ENCODE measurements at regions not wholly inside any gene's neighbourhood (a gene's known extent, or its start where the extent isn't known, plus 50 kb on each side); places are given as distances from the start of the nearest gene placed in this dataset.

DNA sequence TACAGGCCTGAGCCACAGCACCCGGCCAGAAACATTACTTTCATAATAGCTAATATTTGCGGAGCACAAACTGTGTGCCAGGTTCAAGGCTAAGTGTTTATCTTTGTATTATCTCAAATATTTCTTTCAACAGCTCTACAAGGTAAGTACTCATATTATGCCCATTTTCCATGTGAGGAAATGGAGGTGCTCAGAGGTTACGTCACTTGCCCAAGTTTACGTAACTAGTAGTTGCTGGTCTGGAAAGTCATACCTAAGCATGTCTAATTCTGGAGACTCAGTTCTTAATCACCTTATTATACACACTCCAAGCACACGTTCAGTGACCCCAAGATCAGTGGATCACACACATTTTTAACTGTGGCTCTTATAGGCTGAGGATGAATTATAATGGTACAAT is 177.5 kb downstream of the OXSM start:
- no peaks in the 10 kb centered on the region for H3K79me2 ChIP-seq (ENCODE audit: low read length)
- H3K27me3 ChIP-seq (ENCODE audit: low read length) = no peaks in the 10 kb centered on the region
- no peaks in the 10 kb centered on the region for H3K9me2 ChIP-seq (replicated peaks; ENCODE audit: insufficient read depth, low read length)
- H3K36me3 ChIP-seq (ENCODE audit: insufficient read depth, low read length) = no peaks in the 10 kb centered on the region
- H3K4me2 ChIP-seq (ENCODE audit: low read depth, low read length, poor library complexity, severe bottlenecking) = no peak overlapping the region
- H3K4me1 ChIP-seq (ENCODE audit: low read length) = no peaks in the 10 kb centered on the region
- H3K27ac ChIP-seq (ENCODE audit: low read length) = no peak overlapping the region
- no peaks in the 10 kb centered on the region for H4K20me1 ChIP-seq (ENCODE audit: insufficient read depth, low read depth, low read length)
- no peak overlapping the region for H2AFZ ChIP-seq (ENCODE audit: low read length)
- H3K9me3 ChIP-seq (ENCODE audit: low read length) = no peaks in the 10 kb centered on the region
- H3K4me3 ChIP-seq (ENCODE audit: low read length) = no peak overlapping the region
- H3K9ac ChIP-seq (ENCODE audit: low read length) = no peak overlapping the region
- no peak for DNase-seq

DNA sequence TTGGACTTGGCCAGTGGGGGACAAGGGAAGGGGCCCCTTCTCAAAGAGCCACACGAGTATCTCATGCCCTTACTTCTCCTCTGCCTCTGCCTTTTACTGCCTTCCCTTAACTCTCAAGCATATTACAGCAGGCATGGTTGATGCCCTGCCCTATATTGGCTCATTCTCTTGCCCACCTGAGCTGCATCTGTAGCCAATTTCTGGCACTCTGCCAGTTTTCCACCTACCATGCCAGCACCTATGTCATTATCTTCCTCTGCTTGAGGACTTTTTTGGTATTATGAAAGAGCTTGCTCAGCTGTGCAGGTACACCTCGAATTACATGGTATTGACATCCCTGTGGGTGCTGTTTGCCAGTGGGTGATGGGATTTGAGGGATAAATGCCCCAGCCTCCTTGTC is 181.8 kb downstream of the OXSM start:
- H3K27me3 ChIP-seq (ENCODE audit: low read length) = no peaks in the 10 kb centered on the region

DNA sequence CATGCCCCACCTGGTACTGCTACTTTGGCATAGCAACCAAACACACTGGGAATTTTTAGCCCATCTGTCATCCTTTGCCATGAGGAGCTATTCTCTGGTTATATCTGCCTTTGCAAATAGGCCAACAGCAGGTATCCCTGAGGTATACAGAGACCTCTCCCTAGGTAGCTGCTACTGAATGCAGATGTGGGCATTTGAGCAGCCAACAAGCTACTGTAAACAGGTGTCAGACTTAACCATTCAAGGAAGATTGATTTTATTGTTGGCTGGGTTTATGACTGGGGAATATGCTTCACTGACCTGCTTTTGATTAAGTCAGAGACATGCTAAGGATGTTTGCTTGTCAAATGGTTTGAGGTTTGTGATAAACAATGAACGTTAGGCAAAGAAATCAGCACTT is 183.2 kb downstream of the OXSM start:
- Histone ChIP-seq H3K79me2 (ENCODE audit: low read length) (no peaks in the 10 kb centered on the region), H3K9me3 (ENCODE audit: low read length) (no peaks in the 10 kb centered on the region), H3K36me3 (ENCODE audit: insufficient read depth, low read length) (no peaks in the 10 kb centered on the region), H3K4me1 (ENCODE audit: low read length) (no peaks in the 10 kb centered on the region), H3K9ac (ENCODE audit: low read length) (no peak overlapping the region), H3K4me2 (ENCODE audit: low read depth, low read length, poor library complexity, severe bottlenecking) (no peak overlapping the region), H3K27me3 (ENCODE audit: low read length) (no peaks in the 10 kb centered on the region), H4K20me1 (ENCODE audit: insufficient read depth, low read depth, low read length) (no peaks in the 10 kb centered on the region), H2AFZ (ENCODE audit: low read length) (no peak overlapping the region), H3K4me3 (ENCODE audit: low read length) (no peak overlapping the region), H3K9me2 (replicated peaks; ENCODE audit: insufficient read depth, low read length) (no peaks in the 10 kb centered on the region), H3K27ac (ENCODE audit: low read length) (no peak overlapping the region)
- no peak for DNase-seq

More for the DNA sequence above, 181.8 kb downstream of the OXSM start:
- H3K79me2 ChIP-seq (ENCODE audit: low read length) = no peaks in the 10 kb centered on the region
- DNase-seq = no peak
- H3K9me2 ChIP-seq (replicated peaks; ENCODE audit: insufficient read depth, low read length) = no peaks in the 10 kb centered on the region
- no peak overlapping the region for H2AFZ ChIP-seq (ENCODE audit: low read length)
- no peaks in the 10 kb centered on the region for H3K36me3 ChIP-seq (ENCODE audit: insufficient read depth, low read length)
- H3K27ac ChIP-seq (ENCODE audit: low read length) = no peak overlapping the region
- H4K20me1 ChIP-seq (ENCODE audit: insufficient read depth, low read depth, low read length) = no peaks in the 10 kb centered on the region
- no peaks in the 10 kb centered on the region for H3K9me3 ChIP-seq (ENCODE audit: low read length)
- no peak overlapping the region for H3K4me2 ChIP-seq (ENCODE audit: low read depth, low read length, poor library complexity, severe bottlenecking)
- no peak overlapping the region for H3K4me3 ChIP-seq (ENCODE audit: low read length)
- no peaks in the 10 kb centered on the region for H3K4me1 ChIP-seq (ENCODE audit: low read length)
- H3K9ac ChIP-seq (ENCODE audit: low read length) = no peak overlapping the region

DNA sequence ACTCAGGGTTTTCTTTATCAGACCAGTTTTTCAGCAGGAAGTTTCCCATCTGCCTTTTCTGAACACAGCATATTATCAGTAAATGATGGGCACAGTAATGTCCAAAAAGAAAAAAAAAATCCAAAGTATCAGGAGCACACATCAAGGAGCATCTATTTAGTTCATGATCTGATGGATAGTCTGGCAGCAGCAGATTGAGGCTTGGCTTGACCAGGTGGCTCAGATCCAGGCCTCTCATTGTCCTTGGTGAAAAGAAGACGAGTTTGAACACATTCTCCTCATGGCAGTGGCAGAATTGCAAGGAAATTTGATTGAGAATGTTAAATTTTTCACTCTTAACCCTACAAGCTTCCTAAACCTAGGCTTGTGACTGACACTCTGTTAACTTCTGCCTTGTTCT is 192.9 kb downstream of the OXSM start:
- Histone ChIP-seq H3K4me3 (ENCODE audit: low read length) (no peak overlapping the region), H3K27ac (ENCODE audit: low read length) (no peak overlapping the region), H3K27me3 (ENCODE audit: low read length) (no peaks in the 10 kb centered on the region), H2AFZ (ENCODE audit: low read length) (no peak overlapping the region), H3K9ac (ENCODE audit: low read length) (no peak overlapping the region), H3K4me1 (ENCODE audit: low read length) (no peaks in the 10 kb centered on the region), H3K36me3 (ENCODE audit: insufficient read depth, low read length) (no peaks in the 10 kb centered on the region), H3K9me3 (ENCODE audit: low read length) (no peaks in the 10 kb centered on the region), H3K79me2 (ENCODE audit: low read length) (no peaks in the 10 kb centered on the region), H4K20me1 (ENCODE audit: insufficient read depth, low read depth, low read length) (no peaks in the 10 kb centered on the region), H3K4me2 (ENCODE audit: low read depth, low read length, poor library complexity, severe bottlenecking) (no peak overlapping the region), H3K9me2 (replicated peaks; ENCODE audit: insufficient read depth, low read length) (no peaks in the 10 kb centered on the region)
- no peak for DNase-seq

DNA sequence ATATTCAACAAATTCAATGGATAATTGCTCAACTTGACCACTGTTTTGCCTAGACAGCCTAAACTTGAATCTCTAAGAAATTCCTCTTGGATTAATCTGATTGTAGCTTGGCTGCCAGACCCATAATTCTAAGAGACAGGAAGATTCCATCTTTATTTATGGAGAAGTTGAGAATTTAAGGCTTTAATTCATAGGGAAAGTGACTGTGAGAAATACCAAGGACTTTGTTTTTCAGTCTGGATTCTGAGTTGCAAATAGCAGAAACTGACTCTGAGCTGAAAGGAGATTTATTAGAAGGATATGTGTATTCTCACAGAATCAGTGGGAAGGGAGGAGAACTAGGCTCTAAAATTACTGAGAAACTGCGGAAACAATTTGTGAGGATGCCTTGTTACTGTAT is 195.7 kb downstream of the OXSM start:
- Histone ChIP-seq H3K9me2 (replicated peaks; ENCODE audit: insufficient read depth, low read length) (no peaks in the 10 kb centered on the region), H3K36me3 (ENCODE audit: insufficient read depth, low read length) (no peaks in the 10 kb centered on the region), H3K9ac (ENCODE audit: low read length) (no peak overlapping the region), H4K20me1 (ENCODE audit: insufficient read depth, low read depth, low read length) (no peaks in the 10 kb centered on the region), H3K4me2 (ENCODE audit: low read depth, low read length, poor library complexity, severe bottlenecking) (no peak overlapping the region), H3K9me3 (ENCODE audit: low read length) (no peaks in the 10 kb centered on the region), H3K79me2 (ENCODE audit: low read length) (no peaks in the 10 kb centered on the region), H3K27ac (ENCODE audit: low read length) (no peak overlapping the region), H3K4me1 (ENCODE audit: low read length) (no peaks in the 10 kb centered on the region), H3K4me3 (ENCODE audit: low read length) (no peak overlapping the region), H2AFZ (ENCODE audit: low read length) (no peak overlapping the region), H3K27me3 (ENCODE audit: low read length) (no peaks in the 10 kb centered on the region)
- DNase-seq = no peak

DNA sequence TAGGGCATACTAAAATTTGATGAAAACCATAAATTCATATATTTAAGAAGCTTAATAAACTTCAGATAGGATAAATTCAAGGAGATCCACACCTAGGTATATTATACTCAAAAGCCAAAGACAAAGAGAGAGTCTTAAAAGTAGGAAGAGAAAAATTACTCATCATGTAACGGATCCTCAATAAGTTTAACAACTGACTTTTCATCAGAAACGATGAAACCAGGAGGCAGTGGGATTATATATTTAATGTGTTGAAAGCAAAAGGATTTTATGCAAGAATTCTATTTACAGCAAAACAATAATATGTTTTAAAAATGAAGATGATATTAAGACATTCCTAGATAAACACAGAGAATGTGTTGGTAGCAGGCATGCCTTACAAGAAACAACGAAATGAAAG is 202.7 kb downstream of the OXSM start:
- Histone ChIP-seq H3K9me2 (replicated peaks; ENCODE audit: insufficient read depth, low read length) (no peaks in the 10 kb centered on the region), H3K4me1 (ENCODE audit: low read length) (no peaks in the 10 kb centered on the region), H3K27ac (ENCODE audit: low read length) (no peak overlapping the region), H3K27me3 (ENCODE audit: low read length) (no peaks in the 10 kb centered on the region), H4K20me1 (ENCODE audit: insufficient read depth, low read depth, low read length) (no peaks in the 10 kb centered on the region), H3K4me2 (ENCODE audit: low read depth, low read length, poor library complexity, severe bottlenecking) (no peak overlapping the region), H3K9ac (ENCODE audit: low read length) (no peak overlapping the region), H3K9me3 (ENCODE audit: low read length) (peaks cover 6% of the 10 kb centered on the region; the same call in 1 of the 2 replicates), H2AFZ (ENCODE audit: low read length) (no peak overlapping the region), H3K4me3 (ENCODE audit: low read length) (no peak overlapping the region), H3K36me3 (ENCODE audit: insufficient read depth, low read length) (no peaks in the 10 kb centered on the region), H3K79me2 (ENCODE audit: low read length) (no peaks in the 10 kb centered on the region)
- no peak for DNase-seq

DNA sequence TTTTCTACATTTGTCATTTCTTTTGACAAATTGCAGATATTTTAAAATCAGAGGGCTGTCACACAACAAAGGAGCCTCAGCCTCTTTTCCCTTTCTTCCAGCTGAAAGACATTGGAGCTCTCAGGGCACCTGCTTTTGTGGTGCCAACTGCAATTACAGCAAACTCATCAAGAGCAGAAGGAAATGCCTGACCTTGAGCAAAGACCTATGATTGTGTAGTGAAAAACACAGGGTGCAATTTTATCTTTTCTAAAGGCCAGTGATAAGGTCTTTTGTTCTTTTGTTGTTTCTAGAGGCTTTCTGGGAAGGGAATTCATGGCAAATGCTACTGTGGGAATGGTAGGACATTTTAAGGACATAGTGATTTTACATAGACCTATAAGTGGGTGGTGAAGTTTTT is 214.3 kb downstream of the OXSM start:
- H3K4me1 ChIP-seq (ENCODE audit: low read length) = no peaks in the 10 kb centered on the region
- no peaks in the 10 kb centered on the region for H3K27me3 ChIP-seq (ENCODE audit: low read length)
- H3K9ac ChIP-seq (ENCODE audit: low read length) = no peak overlapping the region
- H3K4me3 ChIP-seq (ENCODE audit: low read length) = no peak overlapping the region
- H3K9me3 ChIP-seq (ENCODE audit: low read length) = no peaks in the 10 kb centered on the region
- DNase-seq = no peak
- H3K36me3 ChIP-seq (ENCODE audit: insufficient read depth, low read length) = no peaks in the 10 kb centered on the region
- no peak overlapping the region for H2AFZ ChIP-seq (ENCODE audit: low read length)
- no peaks in the 10 kb centered on the region for H4K20me1 ChIP-seq (ENCODE audit: insufficient read depth, low read depth, low read length)
- H3K9me2 ChIP-seq (replicated peaks; ENCODE audit: insufficient read depth, low read length) = no peaks in the 10 kb centered on the region
- no peak overlapping the region for H3K4me2 ChIP-seq (ENCODE audit: low read depth, low read length, poor library complexity, severe bottlenecking)
- no peak overlapping the region for H3K27ac ChIP-seq (ENCODE audit: low read length)
- no peaks in the 10 kb centered on the region for H3K79me2 ChIP-seq (ENCODE audit: low read length)

DNA sequence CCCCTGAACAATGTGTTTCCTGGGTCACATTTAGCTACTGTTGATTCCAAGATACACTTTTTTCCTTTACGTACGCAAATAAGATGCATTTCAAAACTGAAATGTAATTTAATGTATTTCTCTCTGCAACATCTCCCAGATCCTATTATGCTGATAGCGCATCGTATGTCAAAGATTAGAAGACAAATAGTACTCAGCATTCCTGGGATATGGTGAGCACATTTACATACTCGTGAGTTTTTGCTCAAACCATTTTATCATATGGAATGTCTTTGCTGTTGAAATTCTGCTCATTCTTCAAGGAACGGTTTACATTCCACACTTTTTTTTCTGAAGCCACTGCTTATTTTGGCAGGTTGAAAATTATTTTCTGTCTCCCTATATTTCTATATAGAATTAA is 221.4 kb downstream of the OXSM start:
- H3K36me3 ChIP-seq (ENCODE audit: insufficient read depth, low read length) = no peaks in the 10 kb centered on the region
- no peaks in the 10 kb centered on the region for H3K4me1 ChIP-seq (ENCODE audit: low read length)
- no peaks in the 10 kb centered on the region for H3K9me3 ChIP-seq (ENCODE audit: low read length)
- H3K9me2 ChIP-seq (replicated peaks; ENCODE audit: insufficient read depth, low read length) = no peaks in the 10 kb centered on the region
- no peaks in the 10 kb centered on the region for H4K20me1 ChIP-seq (ENCODE audit: insufficient read depth, low read depth, low read length)
- H3K4me2 ChIP-seq (ENCODE audit: low read depth, low read length, poor library complexity, severe bottlenecking) = no peak overlapping the region
- no peak overlapping the region for H3K4me3 ChIP-seq (ENCODE audit: low read length)
- no peak overlapping the region for H2AFZ ChIP-seq (ENCODE audit: low read length)
- H3K9ac ChIP-seq (ENCODE audit: low read length) = no peak overlapping the region
- DNase-seq = no peak
- H3K79me2 ChIP-seq (ENCODE audit: low read length) = no peaks in the 10 kb centered on the region
- H3K27me3 ChIP-seq (ENCODE audit: low read length) = no peaks in the 10 kb centered on the region
- no peak overlapping the region for H3K27ac ChIP-seq (ENCODE audit: low read length)

DNA sequence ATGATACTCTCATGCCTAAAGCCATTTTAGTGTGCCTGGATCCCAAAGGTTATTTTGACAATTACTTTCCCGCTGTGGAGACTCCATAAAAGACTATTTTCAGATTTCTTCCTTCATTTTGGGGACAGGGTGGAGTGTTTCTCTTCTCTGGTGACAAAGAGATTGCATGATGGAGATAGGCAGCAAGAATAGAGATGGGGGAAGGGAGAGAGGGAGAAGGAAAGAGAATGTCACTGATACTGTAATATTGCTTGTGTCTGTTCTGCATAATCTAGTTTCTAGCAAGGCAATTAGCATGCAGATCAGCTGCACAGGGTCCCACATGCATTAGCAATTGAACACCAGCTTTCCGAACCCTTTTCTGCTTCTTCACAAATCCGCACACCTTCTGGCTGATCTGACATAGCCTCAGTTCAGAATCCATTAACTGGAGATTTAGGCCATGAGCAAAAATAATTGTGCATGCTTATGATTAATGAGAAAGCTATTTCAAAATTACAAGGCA is 222.4 kb downstream of the OXSM start:
- Histone ChIP-seq H2AFZ (ENCODE audit: low read length) (no peak overlapping the region), H3K9me3 (ENCODE audit: low read length) (no peaks in the 10 kb centered on the region), H3K79me2 (ENCODE audit: low read length) (no peaks in the 10 kb centered on the region), H3K4me3 (ENCODE audit: low read length) (no peak overlapping the region), H3K9ac (ENCODE audit: low read length) (no peak overlapping the region), H3K4me1 (ENCODE audit: low read length) (no peaks in the 10 kb centered on the region), H3K27me3 (ENCODE audit: low read length) (no peaks in the 10 kb centered on the region), H4K20me1 (ENCODE audit: insufficient read depth, low read depth, low read length) (no peaks in the 10 kb centered on the region), H3K27ac (ENCODE audit: low read length) (no peak overlapping the region), H3K9me2 (replicated peaks; ENCODE audit: insufficient read depth, low read length) (no peaks in the 10 kb centered on the region), H3K36me3 (ENCODE audit: insufficient read depth, low read length) (no peaks in the 10 kb centered on the region), H3K4me2 (ENCODE audit: low read depth, low read length, poor library complexity, severe bottlenecking) (no peak overlapping the region)
- no peak for DNase-seq

Data from Karpas-422 (cell line).